Lung (tissue), 11 donors: ENCODE measurements at regions not wholly inside any gene's neighbourhood (a gene's known extent, or its start where the extent isn't known, plus 50 kb on each side); places are given as distances from the start of the nearest gene placed in this dataset.
"Not testable (repeated sequence)": the region's sequence is repeated elsewhere in the genome, so short reads cannot be mapped to it uniquely, and the experiment has no call there.

Source experiments
- ATAC-seq: fragments of 200-7000 bp; cut with Tn5 transposase; one replicate; pipeline ENCODE4 v1.9.1; 2020; ENCODE audit warnings: moderate number of reproducible peaks; ENCODE audit not compliant: insufficient read depth, low FRiP score
- DNase-seq, 3 donors: peaks; one replicate each; pipeline ENCODE4 v3.0.0-alpha.2; 2013 to 2017
- H3K27ac ChIP-seq, 2 donors: one replicate each; pipeline ENCODE4 v1.5.1; 2013; ENCODE audit warnings: mild to moderate bottlenecking in 2 of 2, moderate library complexity in 2 of 2, control low read depth in 1 of 2, inconsistent platforms in 1 of 2, low read depth in 1 of 2, low read length in 1 of 2
- H3K27me3 ChIP-seq, 3 donors: one replicate each; pipeline ENCODE4 v1.5.1; 2013; ENCODE audit warnings: low read length in 2 of 3; ENCODE audit not compliant: control insufficient read depth in 3 of 3, insufficient read depth in 3 of 3
- H3K36me3 ChIP-seq, 4 donors: one replicate each; pipeline ENCODE4 v1.5.1; 2013; ENCODE audit warnings: low read length in 4 of 4, mild to moderate bottlenecking in 1 of 4, moderate library complexity in 1 of 4; ENCODE audit not compliant: control insufficient read depth in 4 of 4, insufficient read depth in 4 of 4
- H3K4me1 ChIP-seq, 5 donors: one replicate each; pipeline ENCODE4 v1.5.1; 2013; ENCODE audit warnings: low read length in 5 of 5, mild to moderate bottlenecking in 2 of 5, moderate library complexity in 1 of 5; ENCODE audit not compliant: control insufficient read depth in 5 of 5, insufficient read depth in 5 of 5
- H3K4me3 ChIP-seq: one replicate; pipeline ENCODE4 v1.5.1; 2013; ENCODE audit warnings: mild to moderate bottlenecking, control low read depth, moderate library complexity
- H3K9ac ChIP-seq, 2 donors: one replicate each; pipeline ENCODE4 v1.5.1; 2013; ENCODE audit warnings: low read length in 2 of 2, control low read depth in 1 of 2; ENCODE audit not compliant: insufficient read depth in 1 of 2
- H3K9me3 ChIP-seq, 4 donors: one replicate each; pipeline ENCODE4 v1.5.1; 2013; ENCODE audit warnings: low read length in 3 of 4, mild to moderate bottlenecking in 1 of 4, moderate library complexity in 1 of 4; ENCODE audit not compliant: control insufficient read depth in 4 of 4, insufficient read depth in 3 of 4
- CTCF ChIP-seq: IDR thresholded peaks from 2 replicates; pipeline ENCODE4 v1.5.1; 2012; ENCODE audit warnings: mild to moderate bottlenecking; ENCODE audit errors: control extremely low read depth, extremely low read depth
- WGBS, 2 donors: extraction: QIAGEN DNeasy Blood & Tissue Kit; methylation state at CpG; one replicate each; pipeline ENCODE4 v1.1.7; 2013; 5-methylcytosine and 5-hydroxymethylcytosine counted together
- donor health status: control.
- donor health status: control.
- donor health status: Bipolar disorder and iron deficiency.
- donor health status: healthy.
- donor health status: DM: yes; HTN: yes; CAD: no.

DNA sequence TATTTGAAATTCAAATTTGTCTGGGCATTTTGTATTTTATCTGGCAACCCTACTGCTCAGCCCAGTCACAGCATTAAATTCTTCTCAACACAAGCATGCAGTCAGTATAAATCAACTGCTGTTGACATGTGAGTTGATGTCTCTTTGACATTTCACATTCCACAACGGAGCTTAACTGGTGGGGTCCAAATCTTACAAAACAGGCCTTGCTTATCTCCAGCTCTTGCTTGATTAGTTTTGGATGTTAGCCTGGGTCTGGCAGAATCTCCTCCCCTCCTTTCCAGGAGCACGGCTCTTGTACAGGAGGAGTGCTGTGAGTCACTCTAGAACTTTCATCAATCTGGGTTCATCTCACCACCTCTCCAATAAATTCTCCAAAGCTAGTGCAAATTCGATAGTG, 80.8 kb upstream of the PHACTR1 start:
- Histone ChIP-seq H3K36me3 (no peaks in the 10 kb centered on the region), H3K27me3 (no peaks in the 10 kb centered on the region), H3K4me3 (no peak overlapping the region), H3K9ac (no peak overlapping the region), H3K27ac (no peak overlapping the region), H3K4me1 (no peaks in the 10 kb centered on the region), H3K9me3 (peaks cover 0 to 6% (median 0%) of the 10 kb centered on the region in 4 donors)
- DNase-seq (peak in 2 of 3 donors; percentile 12 to 13), ATAC-seq (no peak)
- no peak for TF ChIP-seq CTCF
- 55 to 69% methylated on average over 3 of the region's 3 CpGs for whole genome bisulfite sequencing, 2 donors

DNA sequence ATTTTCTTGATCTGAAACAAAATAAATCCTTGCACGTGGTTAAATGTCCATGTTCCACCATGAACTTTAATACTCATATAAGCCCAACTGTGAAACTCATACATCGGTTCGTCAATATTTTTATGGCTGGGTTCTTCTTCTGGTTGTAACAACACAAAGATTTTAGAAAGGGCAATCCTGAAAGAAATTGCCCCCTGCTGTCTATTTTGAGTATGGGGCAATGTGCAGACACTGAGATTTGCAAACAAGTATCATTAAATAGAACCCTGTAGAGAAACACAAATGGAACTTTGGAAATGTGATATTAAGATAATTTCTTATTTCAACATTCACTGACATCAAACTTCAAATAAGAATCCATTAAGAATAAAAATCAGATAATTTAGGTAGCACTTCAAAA, 80.2 kb upstream of the PHACTR1 start:
- H3K4me1 ChIP-seq: no peaks in the 10 kb centered on the region
- peaks cover 0 to 6% (median 0%) of the 10 kb centered on the region in 4 donors for H3K9me3 ChIP-seq
- no peaks in the 10 kb centered on the region for H3K27me3 ChIP-seq
- H3K4me3 ChIP-seq: no peak overlapping the region
- no peaks in the 10 kb centered on the region for H3K36me3 ChIP-seq
- ATAC-seq: no peak
- DNase-seq: no peak
- H3K9ac ChIP-seq: no peak overlapping the region
- 83 to 89% methylated on average over 3 of the region's 3 CpGs for WGBS, 2 donors
- TF ChIP-seq CTCF: no peak
- H3K27ac ChIP-seq: no peak overlapping the region

GRCh38 chr6:12637960-12638641, 78.5 kb upstream of the PHACTR1 start:
- Histone ChIP-seq H3K4me3 (no peak overlapping the region), H3K9ac (no peak overlapping the region), H3K4me1 (no peaks in the 10 kb centered on the region), H3K36me3 (no peaks in the 10 kb centered on the region), H3K9me3 (peaks cover 0 to 6% (median 0%) of the 10 kb centered on the region in 4 donors), H3K27ac (no peak overlapping the region), H3K27me3 (no peaks in the 10 kb centered on the region)
- TF ChIP-seq CTCF: peak; percentile 46
- ATAC-seq (peak; percentile 79), DNase-seq (peak; percentile 17 to 35 (median 33))
- 27 to 29% methylated on average over 7 of the region's 7 CpGs for WGBS, 2 donors

DNA sequence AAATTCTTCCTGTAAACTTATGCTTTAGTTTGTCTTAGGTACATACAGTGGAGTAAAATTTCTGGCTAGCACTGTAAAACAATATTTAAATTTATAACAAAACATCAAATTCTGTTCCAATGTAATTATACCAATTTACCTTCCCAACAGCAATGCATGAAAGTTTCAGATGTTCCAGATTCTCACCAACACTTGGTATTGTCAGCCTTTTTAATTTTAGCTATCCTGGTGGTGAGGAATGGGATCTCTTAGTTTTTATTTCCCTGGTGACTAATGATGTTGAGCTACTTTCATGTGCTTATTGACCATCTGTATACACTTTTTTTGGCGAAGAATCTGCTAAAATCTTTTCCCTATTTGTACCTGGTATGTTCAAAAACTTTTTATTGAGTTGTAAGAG, 76.1 kb upstream of the PHACTR1 start:
- Histone ChIP-seq H3K9ac (no peak overlapping the region), H3K36me3 (no peaks in the 10 kb centered on the region), H3K27me3 (no peaks in the 10 kb centered on the region), H3K9me3 (no peaks in the 10 kb centered on the region), H3K27ac (no peak overlapping the region), H3K4me3 (no peak overlapping the region), H3K4me1 (no peaks in the 10 kb centered on the region)
- DNase-seq: no peak
- no peak for TF ChIP-seq CTCF
- no peak for ATAC-seq
- 97 to 100% methylated on average over 1 of the region's 1 CpG for WGBS, 2 donors

GRCh38 chr6:12641785-12642184, 74.8 kb upstream of the PHACTR1 start:
- not testable (repeated sequence) for H3K4me3 ChIP-seq, DNase-seq, H3K9me3 ChIP-seq, H3K36me3 ChIP-seq, H3K4me1 ChIP-seq, ATAC-seq, H3K27me3 ChIP-seq, H3K27ac ChIP-seq, H3K9ac ChIP-seq
- 82 to 88% methylated on average over 2 of the region's 2 CpGs for WGBS, 2 donors
